HG02938 (cell line): ENCODE measurements at regions not wholly inside any gene's neighbourhood (a gene's known extent, or its start where the extent isn't known, plus 50 kb on each side); places are given as distances from the start of the nearest gene placed in this dataset.
"Not testable (repeated sequence)": the region's sequence is repeated elsewhere in the genome, so short reads cannot be mapped to it uniquely, and the experiment has no call there.

Experiments used
- ATAC-seq: cut with Tn5 transposase; IDR thresholded peaks from one replicate; pipeline ENCODE4 v1.9.1; 2021; ENCODE audit warnings: mild to moderate bottlenecking, moderate library complexity; ENCODE audit not compliant: unreplicated experiment

- no peak for ATAC-seq
Measured at GRCh38 chr4:14399848-14400247, 602.4 kb upstream of the CPEB2 start.

- no peak for ATAC-seq
Measured at GRCh38 chr4:14400307-14400706, 602.0 kb upstream of the CPEB2 start.

GRCh38 chr4:14403132-14403531 lies 599.1 kb upstream of the CPEB2 start:
- no peak for ATAC-seq

GRCh38 chr4:14404730-14405129 lies 597.6 kb upstream of the CPEB2 start:
- ATAC-seq: no peak

- no peak for ATAC-seq
Measured at GRCh38 chr4:14410516-14410915, 591.8 kb upstream of the CPEB2 start.

- ATAC-seq: no peak
Measured at GRCh38 chr4:14415146-14415545, 587.1 kb upstream of the CPEB2 start.

GRCh38 chr4:14419516-14419915 lies 582.8 kb upstream of the CPEB2 start:
- no peak for ATAC-seq

GRCh38 chr4:14426297-14426696 lies 576.0 kb upstream of the CPEB2 start:
- ATAC-seq: not testable (repeated sequence)

GRCh38 chr4:14428125-14428524 lies 574.2 kb upstream of the CPEB2 start:
- no peak for ATAC-seq

GRCh38 chr4:14431155-14432134 lies 570.8 kb upstream of the CPEB2 start:
- ATAC-seq: no peak

GRCh38 chr4:14434483-14434882 lies 567.8 kb upstream of the CPEB2 start:
- ATAC-seq: no peak

GRCh38 chr4:14434916-14435315 lies 567.4 kb upstream of the CPEB2 start:
- ATAC-seq: no peak

- ATAC-seq: no peak
Measured at GRCh38 chr4:14441561-14441960, 560.7 kb upstream of the CPEB2 start.

- no peak for ATAC-seq
Measured at GRCh38 chr4:14445882-14446281, 556.4 kb upstream of the CPEB2 start.

- ATAC-seq: no peak
Measured at GRCh38 chr4:14446311-14446710, 556.0 kb upstream of the CPEB2 start.

- ATAC-seq: no peak
Measured at GRCh38 chr4:14446904-14447303, 555.4 kb upstream of the CPEB2 start.

- no peak for ATAC-seq
Measured at GRCh38 chr4:14449308-14449707, 553.0 kb upstream of the CPEB2 start.

GRCh38 chr4:14452001-14452400 lies 550.3 kb upstream of the CPEB2 start:
- ATAC-seq: no peak

GRCh38 chr4:14452764-14453163 lies 549.5 kb upstream of the CPEB2 start:
- no peak for ATAC-seq

GRCh38 chr4:14458463-14458862 lies 543.8 kb upstream of the CPEB2 start:
- no peak for ATAC-seq

GRCh38 chr4:14465057-14465456 lies 537.2 kb upstream of the CPEB2 start:
- ATAC-seq: no peak

GRCh38 chr4:14465507-14465906 lies 536.8 kb upstream of the CPEB2 start:
- no peak for ATAC-seq

- no peak for ATAC-seq
Measured at GRCh38 chr4:14478504-14478903, 523.8 kb upstream of the CPEB2 start.
